HG03103 (cell line): ENCODE measurements at regions not wholly inside any gene's neighbourhood (a gene's known extent, or its start where the extent isn't known, plus 50 kb on each side); places are given as distances from the start of the nearest gene placed in this dataset.
"Not testable (repeated sequence)": the region's sequence is repeated elsewhere in the genome, so short reads cannot be mapped to it uniquely, and the experiment has no call there.

Experiments used
- ATAC-seq: cut with Tn5 transposase; IDR thresholded peaks from one replicate; pipeline ENCODE4 v1.9.1; 2021; ENCODE audit warnings: low read depth; ENCODE audit not compliant: unreplicated experiment

- ATAC-seq = no peak
These were observed 122.0 kb downstream of the CT47B1 start for GRCh38 chrX:120753413-120754251.

DNA sequence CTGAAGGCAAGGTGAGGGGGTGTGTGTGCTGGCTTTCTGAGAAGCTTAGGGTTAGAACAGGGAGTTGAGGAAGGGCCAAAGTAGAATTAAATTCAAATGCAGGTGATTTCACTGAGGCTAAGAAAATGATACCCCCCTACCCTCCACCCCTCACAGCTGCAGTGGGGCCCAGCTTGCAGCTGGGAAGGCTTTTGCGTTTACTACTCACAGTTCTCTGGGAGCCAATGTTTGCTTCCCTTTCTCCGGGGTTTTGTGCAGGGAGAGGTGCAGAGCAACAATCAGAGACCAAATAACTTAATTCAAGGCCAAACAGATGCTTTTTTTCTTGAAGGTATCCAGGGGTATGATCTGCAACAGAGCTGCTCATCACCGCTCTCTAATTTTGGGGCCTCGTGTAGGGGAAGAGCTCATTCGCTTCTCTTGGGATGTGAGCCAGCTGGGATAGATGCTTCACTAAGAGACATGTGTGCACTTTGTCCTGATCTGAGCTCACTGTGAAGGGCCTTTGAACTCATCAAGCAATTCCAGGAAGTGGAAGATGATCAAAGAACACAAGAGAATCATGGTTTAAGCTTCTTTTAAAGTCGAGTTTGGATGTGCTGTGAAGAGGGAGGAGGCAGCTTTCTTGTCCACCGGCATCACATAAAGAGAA is 122.7 kb upstream of the C1GALT1C1 start:
- no peak for ATAC-seq

- ATAC-seq = no peak
These were observed 121.8 kb upstream of the C1GALT1C1 start for GRCh38 chrX:120751683-120752082.

DNA sequence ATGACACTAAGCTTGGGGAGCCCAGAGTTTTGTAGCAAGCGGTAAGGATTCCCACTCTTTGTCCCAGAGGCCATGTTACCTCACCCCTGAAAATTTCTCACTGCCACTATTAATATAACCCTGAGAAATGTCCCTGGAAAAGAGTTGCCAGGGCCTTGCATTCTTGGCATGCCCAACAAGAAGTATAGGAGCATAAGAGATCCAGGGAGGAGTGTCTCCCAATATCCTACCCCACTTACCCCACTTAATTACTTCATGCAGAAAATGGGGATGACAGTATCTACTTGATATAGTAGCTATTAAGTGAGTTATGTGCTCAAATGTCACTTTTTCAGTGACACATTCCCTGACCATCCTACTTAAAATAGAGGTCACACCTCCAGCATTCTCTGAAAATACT is 120.5 kb upstream of the C1GALT1C1 start:
- no peak for ATAC-seq

- peak; percentile 86 for ATAC-seq
These were observed 119.4 kb upstream of the C1GALT1C1 start for GRCh38 chrX:120749141-120749846.

- no peak for ATAC-seq
These were observed 116.3 kb upstream of the C1GALT1C1 start for GRCh38 chrX:120746153-120746552.

GRCh38 chrX:120742946-120743665 is 113.3 kb upstream of the C1GALT1C1 start:
- ATAC-seq = no peak

- ATAC-seq = no peak
These were observed 111.6 kb upstream of the C1GALT1C1 start for GRCh38 chrX:120741452-120741851.

- ATAC-seq = no peak
These were observed 110.2 kb upstream of the C1GALT1C1 start for GRCh38 chrX:120740072-120740471.

DNA sequence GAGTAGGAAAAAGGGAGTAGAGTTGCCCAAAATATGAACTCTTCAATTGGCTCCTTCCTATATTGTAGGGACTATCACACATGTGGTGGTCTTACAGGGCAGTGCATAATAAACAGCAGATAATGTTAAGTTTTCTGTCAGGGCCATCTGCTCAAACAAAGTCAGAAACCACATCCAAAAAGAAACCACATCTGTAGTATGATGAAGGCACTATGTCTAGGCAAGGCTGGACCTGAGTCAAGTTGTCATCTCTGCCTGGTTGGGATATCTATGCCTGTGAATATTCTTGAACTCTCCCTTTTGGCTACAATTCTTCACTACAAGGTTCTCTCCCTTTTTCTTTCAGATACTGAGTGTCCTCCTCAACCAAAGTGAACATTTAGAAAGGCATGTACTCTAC is 109.4 kb upstream of the C1GALT1C1 start:
- no peak for ATAC-seq

GRCh38 chrX:120736989-120737388 is 107.1 kb upstream of the C1GALT1C1 start:
- ATAC-seq = no peak

DNA sequence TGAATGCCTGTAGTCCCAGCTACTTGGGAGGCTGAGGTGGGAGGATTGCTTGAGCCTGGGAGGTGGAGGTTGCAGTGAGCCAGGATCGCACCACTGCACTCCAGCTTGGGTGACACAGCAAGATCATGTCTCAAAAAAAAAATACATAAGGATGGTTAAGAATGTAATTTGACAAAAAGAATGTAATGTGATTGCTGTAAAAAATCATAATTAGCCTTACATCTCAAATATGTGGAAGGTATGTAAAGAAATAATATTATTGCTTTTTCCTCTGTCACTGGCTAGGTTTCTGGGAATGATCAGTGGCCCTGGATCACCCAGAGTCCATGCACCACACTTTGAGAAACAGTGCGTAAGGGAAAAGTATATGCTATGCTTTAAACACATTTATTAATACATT is 106.1 kb upstream of the C1GALT1C1 start:
- ATAC-seq = no peak

GRCh38 chrX:120732879-120733278 is 103.0 kb upstream of the C1GALT1C1 start:
- ATAC-seq = no peak

GRCh38 chrX:120732461-120732860 is 102.6 kb upstream of the C1GALT1C1 start:
- no peak for ATAC-seq

DNA sequence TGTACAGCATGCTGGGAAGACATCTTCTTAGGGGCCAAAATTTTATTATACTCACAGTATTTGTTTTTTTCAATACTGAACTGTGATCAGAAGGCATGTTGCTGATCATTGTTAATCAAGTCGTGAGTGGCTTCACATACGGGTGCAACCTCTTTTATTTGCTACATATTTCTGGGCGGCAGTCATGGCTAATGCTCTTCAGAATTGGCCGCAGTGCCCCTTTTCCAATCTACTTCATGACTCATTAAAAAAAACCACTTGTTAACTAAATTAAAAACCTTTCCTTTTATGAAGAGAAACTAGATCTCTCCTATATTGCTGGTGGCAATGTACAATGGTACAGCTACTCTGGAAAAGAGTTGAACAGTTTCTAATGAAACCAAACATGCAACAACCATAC is 101.5 kb upstream of the C1GALT1C1 start:
- no peak for ATAC-seq

- ATAC-seq = not testable (repeated sequence)
These were observed 99.8 kb upstream of the C1GALT1C1 start for GRCh38 chrX:120729506-120730255.

DNA sequence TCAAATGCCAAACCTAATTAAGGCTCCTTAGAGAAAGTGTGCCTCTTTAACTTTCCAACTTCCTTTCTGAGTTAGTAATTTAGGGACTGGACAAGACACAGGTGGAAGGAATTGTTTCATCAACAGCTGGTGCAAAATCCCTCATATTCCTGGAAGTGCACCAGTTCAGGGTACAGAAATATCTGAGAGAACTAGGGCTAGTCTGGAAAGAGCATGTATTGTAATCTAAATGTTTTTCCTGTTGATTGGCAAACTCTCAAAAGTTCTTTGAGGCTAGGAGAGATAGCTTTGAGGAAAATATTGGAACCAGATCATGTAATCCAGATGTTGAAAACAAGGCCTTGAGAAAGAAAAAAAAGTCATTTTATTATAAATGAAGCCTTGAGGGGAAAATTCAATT is 98.1 kb upstream of the C1GALT1C1 start:
- no peak for ATAC-seq

- ATAC-seq = no peak
These were observed 97.6 kb upstream of the C1GALT1C1 start for GRCh38 chrX:120727452-120727851.

GRCh38 chrX:120726294-120726693 is 96.4 kb upstream of the C1GALT1C1 start:
- ATAC-seq = peak; percentile 99

GRCh38 chrX:120725874-120726273 is 96.0 kb upstream of the C1GALT1C1 start:
- ATAC-seq = no peak
